ENCODE measurements at regions not wholly inside any gene's neighbourhood (a gene's known extent, or its start where the extent isn't known, plus 50 kb on each side); places are given as distances from the start of the nearest gene placed in this dataset.

- no peak for TF ChIP-seq ZNF121 (tag by site-specific recombination; IDR thresholded peaks at IDR 0.05)
- TF ChIP-seq ZFP37 (tag by site-specific recombination; IDR thresholded peaks at IDR 0.05), result no peak
- TF ChIP-seq ZNF335 (tag by site-specific recombination; conservative IDR thresholded peaks at IDR 0.05), result no peak
These were observed 401.6 kb downstream of the FOXG1 start for GRCh38 chr14:29168149-29168548.
